ENCODE measurements at regions not wholly inside any gene's neighbourhood (a gene's known extent, or its start where the extent isn't known, plus 50 kb on each side); places are given as distances from the start of the nearest gene placed in this dataset.

- Mint-ChIP-seq H3K4me3 (no peak overlapping the region), H3K36me3 (no peaks in the 10 kb centered on the region), H3K9me3 (no peaks in the 10 kb centered on the region), H3K27me3 (ENCODE audit: insufficient read depth, low read depth) (no peaks in the 10 kb centered on the region), H3K4me1 (peaks cover 19% of the 10 kb centered on the region), H3K27ac (no peak overlapping the region)
- H3K4me3 ChIP-seq: no peak overlapping the region
- H3K79me2 ChIP-seq (ENCODE audit: low read depth): no peaks in the 10 kb centered on the region
- no peak overlapping the region for H3K9ac ChIP-seq
- H3K4me2 ChIP-seq: peak overlapping the region; percentile 45
- no peaks in the 10 kb centered on the region for H3K27me3 ChIP-seq
- TF ChIP-seq, protein P1, sequence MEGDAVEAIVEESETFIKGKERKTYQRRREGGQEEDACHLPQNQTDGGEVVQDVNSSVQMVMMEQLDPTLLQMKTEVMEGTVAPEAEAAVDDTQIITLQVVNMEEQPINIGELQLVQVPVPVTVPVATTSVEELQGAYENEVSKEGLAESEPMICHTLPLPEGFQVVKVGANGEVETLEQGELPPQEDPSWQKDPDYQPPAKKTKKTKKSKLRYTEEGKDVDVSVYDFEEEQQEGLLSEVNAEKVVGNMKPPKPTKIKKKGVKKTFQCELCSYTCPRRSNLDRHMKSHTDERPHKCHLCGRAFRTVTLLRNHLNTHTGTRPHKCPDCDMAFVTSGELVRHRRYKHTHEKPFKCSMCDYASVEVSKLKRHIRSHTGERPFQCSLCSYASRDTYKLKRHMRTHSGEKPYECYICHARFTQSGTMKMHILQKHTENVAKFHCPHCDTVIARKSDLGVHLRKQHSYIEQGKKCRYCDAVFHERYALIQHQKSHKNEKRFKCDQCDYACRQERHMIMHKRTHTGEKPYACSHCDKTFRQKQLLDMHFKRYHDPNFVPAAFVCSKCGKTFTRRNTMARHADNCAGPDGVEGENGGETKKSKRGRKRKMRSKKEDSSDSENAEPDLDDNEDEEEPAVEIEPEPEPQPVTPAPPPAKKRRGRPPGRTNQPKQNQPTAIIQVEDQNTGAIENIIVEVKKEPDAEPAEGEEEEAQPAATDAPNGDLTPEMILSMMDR (IDR thresholded peaks at IDR 0.05): no peak
- TF ChIP-seq EZH2phosphoT487 (IDR thresholded peaks at IDR 0.05) (no peak), EZH2 (IDR thresholded peaks at IDR 0.05) (no peak)
- H3F3A ChIP-seq (ENCODE audit: low read depth): no peaks in the 10 kb centered on the region
- no peaks in the 10 kb centered on the region for H3K36me3 ChIP-seq
- H4K20me1 ChIP-seq (ENCODE audit: low read depth): no peaks in the 10 kb centered on the region
- H2AFZ ChIP-seq (replicated peaks): no peak overlapping the region
- peak; percentile 2 for DNase-seq (ENCODE audit: low spot score)
- H3K4me1 ChIP-seq: peaks cover 15% of the 10 kb centered on the region
- no peaks in the 10 kb centered on the region for H3K9me3 ChIP-seq (ENCODE audit: low read depth)
- no peak overlapping the region for H3K27ac ChIP-seq
These were observed 75.9 kb upstream of the SCEL start for GRCh38 chr13:77459592-77459991.

DNA sequence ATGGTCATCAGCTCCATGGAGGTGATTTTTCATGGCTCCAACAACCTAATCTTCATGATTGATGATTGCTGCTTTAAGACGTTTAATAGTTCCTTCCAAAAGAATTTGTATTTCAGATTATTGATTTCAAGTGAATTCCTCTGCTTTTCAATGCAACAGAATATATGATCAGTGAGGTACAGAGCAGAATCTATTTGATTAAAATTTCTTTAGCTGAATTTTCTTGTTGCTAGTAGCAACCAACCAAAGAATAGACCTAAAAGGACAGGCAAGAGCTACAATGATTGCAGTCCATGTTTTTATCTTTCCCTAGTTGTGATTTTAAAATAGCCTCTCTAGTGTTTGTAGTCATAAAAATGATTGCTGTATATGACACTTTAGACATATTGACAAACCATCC is 76.8 kb upstream of the SCEL start:
- Histone ChIP-seq H3K27ac (no peak overlapping the region), H3K79me2 (ENCODE audit: low read depth) (no peaks in the 10 kb centered on the region), H3K9ac (no peak overlapping the region), H2AFZ (replicated peaks) (no peak overlapping the region), H4K20me1 (ENCODE audit: low read depth) (no peaks in the 10 kb centered on the region), H3F3A (ENCODE audit: low read depth) (no peaks in the 10 kb centered on the region), H3K36me3 (no peaks in the 10 kb centered on the region), H3K27me3 (no peaks in the 10 kb centered on the region), H3K4me2 (no peak overlapping the region), H3K4me1 (peaks cover 15% of the 10 kb centered on the region), H3K9me3 (ENCODE audit: low read depth) (no peaks in the 10 kb centered on the region), H3K4me3 (no peak overlapping the region)
- Mint-ChIP-seq H3K9me3 (no peaks in the 10 kb centered on the region), H3K36me3 (no peaks in the 10 kb centered on the region), H3K4me1 (peaks cover 19% of the 10 kb centered on the region), H3K4me3 (no peak overlapping the region), H3K27ac (no peak overlapping the region), H3K27me3 (ENCODE audit: insufficient read depth, low read depth) (no peaks in the 10 kb centered on the region)
- TF ChIP-seq EZH2 (IDR thresholded peaks at IDR 0.05) (no peak), EZH2phosphoT487 (IDR thresholded peaks at IDR 0.05) (no peak)
- TF ChIP-seq, protein P1 (IDR thresholded peaks at IDR 0.05): no peak
- no peak for DNase-seq (ENCODE audit: low spot score)

DNA sequence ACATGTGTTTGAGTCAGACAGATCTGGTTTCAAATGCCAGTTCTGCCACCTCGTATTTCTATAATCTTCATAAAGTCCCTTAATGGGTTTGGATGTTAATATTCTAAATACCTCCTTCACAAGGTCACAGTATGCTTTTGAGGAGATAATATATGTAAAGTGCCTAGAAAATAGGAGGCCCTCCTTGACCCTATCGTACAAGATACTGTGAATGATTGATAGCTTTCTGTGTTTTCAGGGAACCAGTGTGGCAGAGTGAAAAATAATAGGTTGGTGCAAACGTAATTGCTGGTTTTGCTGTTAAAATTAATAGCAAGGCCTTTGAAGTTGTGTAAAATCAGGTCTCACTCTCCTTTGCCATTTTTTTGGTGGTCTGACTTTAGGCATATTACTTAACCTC is 77.5 kb upstream of the SCEL start:
- Histone ChIP-seq H3K4me1 (peaks cover 15% of the 10 kb centered on the region), H3K4me2 (no peak overlapping the region), H4K20me1 (ENCODE audit: low read depth) (no peaks in the 10 kb centered on the region), H3K36me3 (no peaks in the 10 kb centered on the region), H3K4me3 (no peak overlapping the region), H3K9me3 (ENCODE audit: low read depth) (no peaks in the 10 kb centered on the region), H3F3A (ENCODE audit: low read depth) (no peaks in the 10 kb centered on the region), H3K9ac (no peak overlapping the region), H2AFZ (replicated peaks) (no peak overlapping the region), H3K27me3 (no peaks in the 10 kb centered on the region), H3K79me2 (ENCODE audit: low read depth) (no peaks in the 10 kb centered on the region), H3K27ac (no peak overlapping the region)
- no peaks in the 10 kb centered on the region for H3K36me3 Mint-ChIP-seq
- H3K9me3 Mint-ChIP-seq: no peaks in the 10 kb centered on the region
- no peak for DNase-seq (ENCODE audit: low spot score)
- no peak overlapping the region for H3K4me3 Mint-ChIP-seq
- TF ChIP-seq, protein P1 (IDR thresholded peaks at IDR 0.05): no peak
- no peak for TF ChIP-seq EZH2 (IDR thresholded peaks at IDR 0.05)
- TF ChIP-seq EZH2phosphoT487 (IDR thresholded peaks at IDR 0.05): no peak
- no peaks in the 10 kb centered on the region for H3K27me3 Mint-ChIP-seq (ENCODE audit: insufficient read depth, low read depth)
- H3K27ac Mint-ChIP-seq: no peak overlapping the region
- peaks cover 19% of the 10 kb centered on the region for H3K4me1 Mint-ChIP-seq
